ENCODE measurements at regions not wholly inside any gene's neighbourhood (a gene's known extent, or its start where the extent isn't known, plus 50 kb on each side); places are given as distances from the start of the nearest gene placed in this dataset.

- no peaks in the 10 kb centered on the region for H3K27me3 ChIP-seq (ENCODE audit: control insufficient read depth, insufficient read depth, low read length, poor library complexity, severe bottlenecking)
- H3K36me3 ChIP-seq (ENCODE audit: control insufficient read depth, insufficient read depth, low read length) = no peaks in the 10 kb centered on the region
- Mint-ChIP-seq H3K4me3 (no peak overlapping the region), H3K27ac (no peak overlapping the region), H3K36me3 (ENCODE audit: low read depth) (no peaks in the 10 kb centered on the region), H3K4me1 (peaks cover 40% of the 10 kb centered on the region), H3K9me3 (no peaks in the 10 kb centered on the region), H3K27me3 (ENCODE audit: insufficient read depth) (no peaks in the 10 kb centered on the region)
- no peak overlapping the region for H3K27ac ChIP-seq (ENCODE audit: low read depth, low read length)
- TF ChIP-seq CTCF (conservative IDR thresholded peaks at IDR 0.05) = no peak
- no peak overlapping the region for H3K4me3 ChIP-seq (ENCODE audit: low read length)
- H3K9ac ChIP-seq (ENCODE audit: extremely low read depth, low read length, poor library complexity, severe bottlenecking) = no peak overlapping the region
- WGBS, 2 experiments (ENCODE audit: insufficient coverage in 1 of 2, insufficient read length in 1 of 2) = 77 to 85% methylated on average over 6 to 8 of the region's 8 CpGs
- H3K9me3 ChIP-seq (ENCODE audit: control insufficient read depth, low read length) = no peaks in the 10 kb centered on the region
- H3K4me1 ChIP-seq (ENCODE audit: control insufficient read depth, insufficient read depth, low read length) = peaks cover 17% of the 10 kb centered on the region
- no peak for DNase-seq
Measured at GRCh38 chr4:140242357-140243277, 88.6 kb upstream of the MAML3 start.

GRCh38 chr4:140240237-140240636 lies 86.3 kb upstream of the MAML3 start:
- Mint-ChIP-seq H3K4me3 (no peak overlapping the region), H3K27me3 (ENCODE audit: insufficient read depth) (no peaks in the 10 kb centered on the region), H3K9me3 (no peaks in the 10 kb centered on the region), H3K27ac (no peak overlapping the region), H3K36me3 (ENCODE audit: low read depth) (no peaks in the 10 kb centered on the region), H3K4me1 (peaks cover 55% of the 10 kb centered on the region)
- H3K27me3 ChIP-seq (ENCODE audit: control insufficient read depth, insufficient read depth, low read length, poor library complexity, severe bottlenecking) = no peaks in the 10 kb centered on the region
- no peak for TF ChIP-seq CTCF (conservative IDR thresholded peaks at IDR 0.05)
- H3K9me3 ChIP-seq (ENCODE audit: control insufficient read depth, low read length) = no peaks in the 10 kb centered on the region
- 83 to 100% methylated on average over 2 to 6 of the region's 6 CpGs for WGBS, 2 experiments (ENCODE audit: insufficient coverage in 1 of 2, insufficient read length in 1 of 2)
- no peak for DNase-seq
- H3K27ac ChIP-seq (ENCODE audit: low read depth, low read length) = no peak overlapping the region
- H3K4me3 ChIP-seq (ENCODE audit: low read length) = no peak overlapping the region
- H3K4me1 ChIP-seq (ENCODE audit: control insufficient read depth, insufficient read depth, low read length) = peaks cover 25% of the 10 kb centered on the region
- no peak overlapping the region for H3K9ac ChIP-seq (ENCODE audit: extremely low read depth, low read length, poor library complexity, severe bottlenecking)
- H3K36me3 ChIP-seq (ENCODE audit: control insufficient read depth, insufficient read depth, low read length) = no peaks in the 10 kb centered on the region

DNA sequence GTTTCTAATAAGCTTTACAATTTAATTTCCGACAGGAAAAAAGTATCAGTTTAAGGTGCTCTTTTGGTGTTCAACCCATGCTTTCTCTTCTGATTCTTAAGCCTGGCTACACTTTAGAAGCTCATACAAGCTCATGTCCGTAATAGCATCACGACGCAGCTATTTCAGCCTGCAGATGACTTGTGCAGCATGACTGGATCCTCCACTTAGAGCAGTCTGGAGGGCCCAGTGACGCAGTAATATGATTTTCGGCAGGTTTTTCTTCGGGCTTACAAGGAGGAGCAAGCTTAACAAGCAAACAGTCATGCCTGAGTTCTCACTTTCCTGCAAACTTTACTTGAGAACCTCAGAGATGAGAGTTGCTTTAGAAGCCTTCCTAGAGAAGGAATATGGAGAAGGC lies 85.3 kb upstream of the MAML3 start:
- WGBS, 2 experiments (ENCODE audit: insufficient coverage in 1 of 2, insufficient read length in 1 of 2) = 95 to 96% methylated on average over 7 of the region's 7 CpGs
- Mint-ChIP-seq H3K27ac (no peak overlapping the region), H3K36me3 (ENCODE audit: low read depth) (no peaks in the 10 kb centered on the region), H3K4me3 (no peak overlapping the region), H3K4me1 (peaks cover 60% of the 10 kb centered on the region), H3K27me3 (ENCODE audit: insufficient read depth) (no peaks in the 10 kb centered on the region), H3K9me3 (no peaks in the 10 kb centered on the region)
- Histone ChIP-seq H3K4me3 (ENCODE audit: low read length) (no peak overlapping the region), H3K27ac (ENCODE audit: low read depth, low read length) (no peak overlapping the region), H3K9ac (ENCODE audit: extremely low read depth, low read length, poor library complexity, severe bottlenecking) (no peak overlapping the region), H3K27me3 (ENCODE audit: control insufficient read depth, insufficient read depth, low read length, poor library complexity, severe bottlenecking) (no peaks in the 10 kb centered on the region), H3K36me3 (ENCODE audit: control insufficient read depth, insufficient read depth, low read length) (no peaks in the 10 kb centered on the region), H3K9me3 (ENCODE audit: control insufficient read depth, low read length) (no peaks in the 10 kb centered on the region), H3K4me1 (ENCODE audit: control insufficient read depth, insufficient read depth, low read length) (peaks cover 25% of the 10 kb centered on the region)
- DNase-seq = no peak
- TF ChIP-seq CTCF (conservative IDR thresholded peaks at IDR 0.05) = no peak
